Lower leg skin (tissue), 3 donors: ENCODE measurements at regions not wholly inside any gene's neighbourhood (a gene's known extent, or its start where the extent isn't known, plus 50 kb on each side); places are given as distances from the start of the nearest gene placed in this dataset.

Experiments used
- CTCF ChIP-seq, 3 donors: fragments of 450-650 bp; IDR thresholded peaks; one replicate each; pipeline ENCODE4 v1.5.1; 2016; ENCODE audit warnings: antibody characterized with exemption in 3 of 3, mild to moderate bottlenecking in 3 of 3, moderate library complexity in 2 of 3
- POLR2A ChIP-seq, 2 donors: fragments of 450-650 bp; IDR thresholded peaks; one replicate each; pipeline ENCODE4 v1.6.1; 2016 to 2017; ENCODE audit warnings: antibody characterized with exemption in 2 of 2, mild to moderate bottlenecking in 1 of 2, moderate library complexity in 1 of 2

DNA sequence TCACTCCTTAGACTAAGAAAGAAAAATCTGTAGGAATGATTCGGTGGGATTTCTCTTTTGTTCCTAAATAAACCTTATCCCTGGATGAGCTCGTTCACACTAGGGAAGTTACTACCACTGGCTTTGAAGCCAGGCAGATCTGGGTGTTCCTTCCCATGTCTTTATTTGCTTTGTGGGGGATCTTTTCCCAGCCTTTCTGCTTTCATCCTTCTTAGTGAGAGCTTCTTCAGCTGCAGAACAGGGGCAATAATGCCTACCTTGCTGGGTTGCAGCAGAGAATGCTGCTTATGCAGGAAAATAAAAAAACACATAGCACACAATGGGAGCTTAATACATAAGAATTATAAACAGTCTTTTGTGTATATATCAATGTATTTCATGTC, 292.1 kb downstream of the SOX11 start:
- TF ChIP-seq CTCF (IDR thresholded peaks at IDR 0.05) (no peak), POLR2A (IDR thresholded peaks at IDR 0.05) (no peak)
